DLD1 (cell line): ENCODE measurements at regions not wholly inside any gene's neighbourhood (a gene's known extent, or its start where the extent isn't known, plus 50 kb on each side); places are given as distances from the start of the nearest gene placed in this dataset.

ENCODE experiments used
- in situ Hi-C: cut with HindIII; loops from 2 replicates; pipeline ENCODE4 v1.10.0; 2017; ENCODE audit warnings: low sequenced_read_pairs

- in situ Hi-C loops, result no loop called here
Observed at GRCh38 chr1:201742476-201742875, 86.5 kb upstream of the IPO9 start.

- in situ Hi-C loops, result no loop called here
Observed at GRCh38 chr1:201742955-201743805, 85.8 kb upstream of the IPO9 start.

- in situ Hi-C loops, result no loop called here
Observed at GRCh38 chr1:201745023-201745422, 83.9 kb upstream of the IPO9 start.

- in situ Hi-C loops, result no loop called here
Observed at GRCh38 chr1:201746156-201746555, 82.8 kb upstream of the IPO9 start.

GRCh38 chr1:201747261-201747660 lies 81.7 kb upstream of the IPO9 start:
- in situ Hi-C loops, result no loop called here

- in situ Hi-C loops, result no loop called here
Observed at GRCh38 chr1:201748335-201748734, 80.6 kb upstream of the IPO9 start.

- in situ Hi-C loops, result no loop called here
Observed at GRCh38 chr1:201749059-201749690, 79.8 kb upstream of the IPO9 start.

- in situ Hi-C loops, result no loop called here
Observed at GRCh38 chr1:201750120-201750519, 78.8 kb upstream of the IPO9 start.

- in situ Hi-C loops, result no loop called here
Observed at GRCh38 chr1:201750934-201751333, 78.0 kb upstream of the IPO9 start.

- in situ Hi-C loops, result no loop called here
Observed at GRCh38 chr1:201751872-201752271, 77.1 kb upstream of the IPO9 start.

GRCh38 chr1:201752333-201752732 lies 76.6 kb upstream of the IPO9 start:
- in situ Hi-C loops, result no loop called here

GRCh38 chr1:201753492-201753891 lies 75.5 kb upstream of the IPO9 start:
- in situ Hi-C loops, result no loop called here

- in situ Hi-C loops, result no loop called here
Observed at GRCh38 chr1:201754353-201754752, 74.6 kb upstream of the IPO9 start.

- in situ Hi-C loops, result loop anchor here (5.0 kb wide), 1 partner anchor 38 kb away; no protein-coding TSS in a partner anchor
Observed at GRCh38 chr1:201755200-201755599, 73.8 kb upstream of the IPO9 start.

GRCh38 chr1:201756406-201756805 lies 72.6 kb upstream of the IPO9 start:
- in situ Hi-C loops, result loop anchor here (5.0 kb wide), 1 partner anchor 39 kb away; no protein-coding TSS in a partner anchor

GRCh38 chr1:201758499-201759050 lies 70.4 kb upstream of the IPO9 start:
- in situ Hi-C loops, result loop anchor here (5.0 kb wide), 1 partner anchor 41 kb away; no protein-coding TSS in a partner anchor

GRCh38 chr1:201759194-201759815 lies 69.7 kb upstream of the IPO9 start:
- in situ Hi-C loops, result loop anchor here (5.0 kb wide), 1 partner anchor 42 kb away; no protein-coding TSS in a partner anchor

- in situ Hi-C loops, result no loop called here
Observed at GRCh38 chr1:201760516-201760915, 68.4 kb upstream of the IPO9 start.

GRCh38 chr1:201761178-201761577 lies 67.8 kb upstream of the IPO9 start:
- in situ Hi-C loops, result no loop called here

- in situ Hi-C loops, result no loop called here
Observed at GRCh38 chr1:201761871-201762270, 67.1 kb upstream of the IPO9 start.

GRCh38 chr1:201762381-201762780 lies 66.6 kb upstream of the IPO9 start:
- in situ Hi-C loops, result no loop called here
